Cardiac fibroblast (primary cell): ENCODE measurements at regions not wholly inside any gene's neighbourhood (a gene's known extent, or its start where the extent isn't known, plus 50 kb on each side); places are given as distances from the start of the nearest gene placed in this dataset.

ENCODE experiments used
- DNase-seq, 2 donors: peaks; one replicate each; pipeline versions ENCODE4 v3.0.0 to v3.0.0-alpha.2; 2010; ENCODE audit warnings: low read depth in 2 of 2
- H3K4me3 ChIP-seq, 2 donors: replicated peaks in 1 of 2; 1 replicate in 1 of 2; 2 replicates in 1 of 2; pipeline ENCODE4 v1.5.1; 2011; ENCODE audit warnings: low read depth in 2 of 2, low read length in 2 of 2, mild to moderate bottlenecking in 2 of 2, moderate library complexity in 1 of 2
- TF ChIP-seq, protein P1 (sequence below): IDR thresholded peaks from one replicate; pipeline ENCODE4 v1.5.1; 2011; ENCODE audit warnings: low read depth, mild to moderate bottlenecking, low read length, inconsistent platforms

GRCh38 chr6:91437315-91437729 is 850.5 kb upstream of the MAP3K7 start:
- no peak overlapping the region for H3K4me3 ChIP-seq
- TF ChIP-seq, protein P1, sequence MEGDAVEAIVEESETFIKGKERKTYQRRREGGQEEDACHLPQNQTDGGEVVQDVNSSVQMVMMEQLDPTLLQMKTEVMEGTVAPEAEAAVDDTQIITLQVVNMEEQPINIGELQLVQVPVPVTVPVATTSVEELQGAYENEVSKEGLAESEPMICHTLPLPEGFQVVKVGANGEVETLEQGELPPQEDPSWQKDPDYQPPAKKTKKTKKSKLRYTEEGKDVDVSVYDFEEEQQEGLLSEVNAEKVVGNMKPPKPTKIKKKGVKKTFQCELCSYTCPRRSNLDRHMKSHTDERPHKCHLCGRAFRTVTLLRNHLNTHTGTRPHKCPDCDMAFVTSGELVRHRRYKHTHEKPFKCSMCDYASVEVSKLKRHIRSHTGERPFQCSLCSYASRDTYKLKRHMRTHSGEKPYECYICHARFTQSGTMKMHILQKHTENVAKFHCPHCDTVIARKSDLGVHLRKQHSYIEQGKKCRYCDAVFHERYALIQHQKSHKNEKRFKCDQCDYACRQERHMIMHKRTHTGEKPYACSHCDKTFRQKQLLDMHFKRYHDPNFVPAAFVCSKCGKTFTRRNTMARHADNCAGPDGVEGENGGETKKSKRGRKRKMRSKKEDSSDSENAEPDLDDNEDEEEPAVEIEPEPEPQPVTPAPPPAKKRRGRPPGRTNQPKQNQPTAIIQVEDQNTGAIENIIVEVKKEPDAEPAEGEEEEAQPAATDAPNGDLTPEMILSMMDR, result no peak
- no peak for DNase-seq

GRCh38 chr6:91436448-91436847 is 849.6 kb upstream of the MAP3K7 start:
- no peak overlapping the region for H3K4me3 ChIP-seq
- TF ChIP-seq, protein P1, result no peak
- no peak for DNase-seq

DNA sequence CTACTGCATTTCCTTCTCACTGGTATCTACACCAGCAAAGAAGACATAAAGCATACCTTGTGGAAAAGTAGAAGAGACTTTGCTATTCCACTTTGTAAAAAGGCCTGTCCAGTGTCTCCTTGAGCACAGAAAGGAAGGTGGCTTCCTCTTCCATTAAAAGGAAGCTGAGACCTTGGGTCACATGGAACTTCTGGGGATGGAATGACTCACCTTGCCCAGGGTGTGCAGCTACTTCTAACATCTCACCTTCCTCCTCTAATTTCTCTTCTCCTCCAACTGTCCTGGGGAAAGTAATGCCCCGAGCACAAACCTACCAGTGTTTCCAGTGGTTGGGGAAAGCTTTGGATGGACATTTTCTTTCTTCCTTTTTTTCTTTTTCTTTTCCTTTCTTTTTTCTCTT is 848.8 kb upstream of the MAP3K7 start:
- no peak overlapping the region for H3K4me3 ChIP-seq
- TF ChIP-seq, protein P1, result no peak
- no peak for DNase-seq

GRCh38 chr6:91434576-91434975 is 847.7 kb upstream of the MAP3K7 start:
- TF ChIP-seq, protein P1, result no peak
- H3K4me3 ChIP-seq, result no peak overlapping the region
- DNase-seq, result no peak

DNA sequence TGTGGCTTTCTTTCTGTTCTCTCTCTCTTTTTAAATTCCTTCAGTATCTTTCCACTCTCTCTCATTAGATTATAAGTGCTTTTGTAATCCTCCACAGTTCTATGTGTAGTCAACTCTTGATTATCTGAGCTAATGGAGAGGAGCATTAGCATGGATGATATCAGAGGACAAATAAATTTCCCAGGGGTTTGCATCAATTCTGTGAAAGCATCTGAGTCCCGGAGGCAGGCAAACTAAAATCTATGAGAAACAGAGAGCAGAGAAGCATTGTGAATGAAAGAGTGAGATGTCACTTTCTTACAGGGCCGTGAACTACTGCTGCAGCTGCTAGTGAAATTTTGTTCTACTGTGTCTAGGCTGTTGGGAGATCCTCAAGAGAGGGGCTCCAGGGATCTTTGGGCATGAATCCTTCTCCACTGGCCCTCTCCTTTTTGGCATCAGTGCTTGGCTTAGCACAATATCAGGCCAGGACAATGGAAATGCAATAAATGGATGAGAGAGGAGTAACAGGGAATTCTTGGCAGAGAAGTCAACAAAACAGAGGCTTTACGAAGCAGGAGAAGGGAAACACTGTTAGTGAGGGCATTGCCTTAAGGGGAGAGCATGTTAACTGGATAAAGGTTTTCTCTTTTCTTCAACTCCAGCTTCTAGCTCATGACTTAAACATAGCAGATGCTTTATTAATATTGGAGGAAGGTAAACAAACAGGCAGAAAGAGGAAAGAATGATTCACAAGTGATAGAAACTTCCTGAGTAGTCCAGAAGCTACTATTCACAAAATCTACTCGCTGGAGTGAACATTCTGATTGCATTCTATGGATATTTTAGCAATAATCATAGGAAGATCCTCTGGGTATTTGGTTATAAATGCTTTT is 847.0 kb upstream of the MAP3K7 start:
- H3K4me3 ChIP-seq, result no peak overlapping the region
- DNase-seq, result no peak
- TF ChIP-seq, protein P1, result no peak

GRCh38 chr6:91428953-91429560 is 842.2 kb upstream of the MAP3K7 start:
- DNase-seq, result no peak
- no peak overlapping the region for H3K4me3 ChIP-seq
- TF ChIP-seq, protein P1, result no peak
